ENCODE measurements at regions not wholly inside any gene's neighbourhood (a gene's known extent, or its start where the extent isn't known, plus 50 kb on each side); places are given as distances from the start of the nearest gene placed in this dataset.
"Not testable (repeated sequence)": the region's sequence is repeated elsewhere in the genome, so short reads cannot be mapped to it uniquely, and the experiment has no call there.

DNA sequence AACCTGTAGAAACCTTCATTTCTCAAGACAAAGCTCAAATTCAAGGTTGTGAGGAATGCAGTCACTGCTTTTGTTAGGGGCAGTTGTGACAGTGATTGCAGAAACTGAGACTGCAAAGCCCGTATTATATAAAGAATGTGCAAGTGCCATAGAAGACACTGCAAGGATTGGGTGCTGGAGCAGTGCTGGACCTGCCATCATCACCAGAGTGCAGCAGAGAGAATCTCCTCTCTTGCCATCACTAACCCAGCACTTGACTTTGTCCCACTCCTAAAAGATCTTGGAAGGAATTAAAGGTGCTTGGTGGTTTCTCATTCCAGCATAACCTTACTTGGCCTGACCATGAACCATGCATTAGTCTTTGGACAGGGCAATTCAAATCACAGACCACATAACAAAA is 81.1 kb upstream of the VKORC1L1 start:
- TF ChIP-seq EZH2 (IDR thresholded peaks at IDR 0.05); CEBPB (IDR thresholded peaks at IDR 0.05; ENCODE audit: low read depth); YY1 (IDR thresholded peaks at IDR 0.05; ENCODE audit: extremely low read depth, insufficient replicate concordance, low read depth, low read length); POLR2A (IDR thresholded peaks at IDR 0.05; ENCODE audit: borderline replicate concordance, extremely low read depth, insufficient read depth, insufficient read length); EZH2phosphoT487 (IDR thresholded peaks at IDR 0.05; ENCODE audit: borderline replicate concordance): not testable (repeated sequence)
- TF ChIP-seq, protein P1, sequence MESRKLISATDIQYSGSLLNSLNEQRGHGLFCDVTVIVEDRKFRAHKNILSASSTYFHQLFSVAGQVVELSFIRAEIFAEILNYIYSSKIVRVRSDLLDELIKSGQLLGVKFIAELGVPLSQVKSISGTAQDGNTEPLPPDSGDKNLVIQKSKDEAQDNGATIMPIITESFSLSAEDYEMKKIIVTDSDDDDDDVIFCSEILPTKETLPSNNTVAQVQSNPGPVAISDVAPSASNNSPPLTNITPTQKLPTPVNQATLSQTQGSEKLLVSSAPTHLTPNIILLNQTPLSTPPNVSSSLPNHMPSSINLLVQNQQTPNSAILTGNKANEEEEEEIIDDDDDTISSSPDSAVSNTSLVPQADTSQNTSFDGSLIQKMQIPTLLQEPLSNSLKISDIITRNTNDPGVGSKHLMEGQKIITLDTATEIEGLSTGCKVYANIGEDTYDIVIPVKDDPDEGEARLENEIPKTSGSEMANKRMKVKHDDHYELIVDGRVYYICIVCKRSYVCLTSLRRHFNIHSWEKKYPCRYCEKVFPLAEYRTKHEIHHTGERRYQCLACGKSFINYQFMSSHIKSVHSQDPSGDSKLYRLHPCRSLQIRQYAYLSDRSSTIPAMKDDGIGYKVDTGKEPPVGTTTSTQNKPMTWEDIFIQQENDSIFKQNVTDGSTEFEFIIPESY (IDR thresholded peaks at IDR 0.05; ENCODE audit: extremely low read depth, insufficient replicate concordance, low read length) = not testable (repeated sequence)
- TF ChIP-seq, protein P2, sequence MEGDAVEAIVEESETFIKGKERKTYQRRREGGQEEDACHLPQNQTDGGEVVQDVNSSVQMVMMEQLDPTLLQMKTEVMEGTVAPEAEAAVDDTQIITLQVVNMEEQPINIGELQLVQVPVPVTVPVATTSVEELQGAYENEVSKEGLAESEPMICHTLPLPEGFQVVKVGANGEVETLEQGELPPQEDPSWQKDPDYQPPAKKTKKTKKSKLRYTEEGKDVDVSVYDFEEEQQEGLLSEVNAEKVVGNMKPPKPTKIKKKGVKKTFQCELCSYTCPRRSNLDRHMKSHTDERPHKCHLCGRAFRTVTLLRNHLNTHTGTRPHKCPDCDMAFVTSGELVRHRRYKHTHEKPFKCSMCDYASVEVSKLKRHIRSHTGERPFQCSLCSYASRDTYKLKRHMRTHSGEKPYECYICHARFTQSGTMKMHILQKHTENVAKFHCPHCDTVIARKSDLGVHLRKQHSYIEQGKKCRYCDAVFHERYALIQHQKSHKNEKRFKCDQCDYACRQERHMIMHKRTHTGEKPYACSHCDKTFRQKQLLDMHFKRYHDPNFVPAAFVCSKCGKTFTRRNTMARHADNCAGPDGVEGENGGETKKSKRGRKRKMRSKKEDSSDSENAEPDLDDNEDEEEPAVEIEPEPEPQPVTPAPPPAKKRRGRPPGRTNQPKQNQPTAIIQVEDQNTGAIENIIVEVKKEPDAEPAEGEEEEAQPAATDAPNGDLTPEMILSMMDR (IDR thresholded peaks at IDR 0.05 in 2 of 3, conservative IDR thresholded peaks at IDR 0.05 in 1 of 3; ENCODE audit: borderline replicate concordance in 1 of 3, insufficient read depth in 1 of 3, low read depth in 2 of 3, low read length in 2 of 3) = not testable (repeated sequence)

Measured in HCT116 (cell line).